ENCODE measurements at regions not wholly inside any gene's neighbourhood (a gene's known extent, or its start where the extent isn't known, plus 50 kb on each side); places are given as distances from the start of the nearest gene placed in this dataset.
"Not testable (repeated sequence)": the region's sequence is repeated elsewhere in the genome, so short reads cannot be mapped to it uniquely, and the experiment has no call there.

DNA sequence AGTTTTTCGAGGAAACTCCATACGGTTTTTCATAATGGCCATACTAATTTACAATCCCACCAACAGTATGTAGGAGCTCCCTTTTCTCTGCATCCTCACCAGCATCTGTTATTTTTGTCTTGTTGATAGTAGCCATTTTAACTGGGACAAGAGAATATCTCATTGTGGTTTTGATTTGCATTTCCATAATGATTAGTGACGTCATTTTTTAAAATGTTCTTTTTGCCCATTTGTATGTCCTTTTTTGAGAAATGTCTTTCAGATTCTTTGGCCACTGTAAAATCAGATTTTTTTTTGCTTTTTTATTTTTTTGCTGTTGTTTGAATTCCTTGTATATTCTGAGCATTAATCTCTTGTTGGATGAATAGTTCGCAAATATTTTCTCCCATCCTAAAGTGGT, 243.9 kb downstream of the TRIML1 start:
- DNase-seq = no peak

DNA sequence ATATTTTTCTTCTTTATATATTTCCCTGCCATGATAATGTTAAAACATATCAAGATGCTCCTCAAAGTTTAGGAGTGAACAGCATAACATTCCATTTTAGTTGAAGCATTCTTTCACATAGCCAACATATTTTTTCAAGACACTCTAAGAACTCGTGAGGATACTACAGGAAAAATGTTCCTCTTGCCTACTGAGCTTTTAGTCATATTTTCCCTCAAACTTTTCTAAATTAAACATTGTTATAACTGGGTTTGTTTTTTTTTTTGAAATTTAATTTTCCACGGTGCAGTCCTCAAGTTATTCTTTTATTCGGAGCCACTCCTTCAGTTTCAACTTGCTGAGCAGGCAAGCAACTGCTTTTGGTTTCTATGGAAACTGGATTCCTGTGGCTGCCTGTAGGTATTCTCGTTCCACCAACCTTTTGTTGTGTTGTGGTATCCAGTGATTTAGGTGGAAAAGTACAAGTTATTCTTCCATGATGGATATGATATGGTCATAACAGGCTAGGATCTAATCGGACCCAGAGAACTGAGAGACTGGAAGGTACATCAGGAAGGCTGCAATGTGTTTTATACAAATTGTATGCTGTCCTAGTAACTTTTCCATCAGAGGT, 248.0 kb downstream of the TRIML1 start:
- no peak for DNase-seq

DNA sequence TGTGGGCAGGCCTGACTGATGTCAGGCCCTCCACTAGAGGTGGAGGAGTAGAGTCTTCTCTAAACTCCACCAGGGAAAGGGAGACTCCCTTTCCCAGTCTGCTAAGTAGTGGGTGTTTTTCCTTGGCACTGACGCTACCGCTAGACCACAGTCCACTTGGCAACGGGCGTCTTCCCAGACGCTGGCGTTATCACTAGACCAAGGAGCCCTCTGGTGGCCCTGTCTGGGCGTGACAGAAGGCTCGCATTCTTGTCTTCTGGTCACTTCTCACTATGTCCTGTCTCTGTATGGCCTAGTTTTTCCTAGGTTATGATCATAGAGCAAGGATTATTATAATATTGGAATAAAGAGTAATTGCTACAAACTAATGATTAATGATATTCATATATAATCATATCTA, 252.1 kb downstream of the TRIML1 start:
- not testable (repeated sequence) for DNase-seq

DNA sequence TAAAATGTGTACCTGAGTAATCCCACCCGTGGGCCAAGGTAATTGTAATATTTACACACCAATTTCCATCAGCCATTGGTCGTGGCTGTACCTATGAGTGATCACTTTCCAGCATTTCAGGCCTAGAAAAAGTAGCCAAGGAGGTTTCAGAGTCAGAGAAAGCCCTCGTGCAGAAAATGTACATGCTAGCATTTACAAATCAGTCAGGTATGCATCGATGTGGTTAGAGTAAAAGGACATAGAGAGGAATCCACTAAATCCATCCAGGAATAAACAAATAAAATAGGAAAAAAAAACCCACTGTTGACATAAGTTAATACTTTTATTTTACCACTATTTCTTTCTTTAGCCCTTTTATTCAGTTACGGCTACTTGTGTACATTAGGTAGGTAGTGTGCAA, 256.8 kb downstream of the TRIML1 start:
- no peak for DNase-seq

DNA sequence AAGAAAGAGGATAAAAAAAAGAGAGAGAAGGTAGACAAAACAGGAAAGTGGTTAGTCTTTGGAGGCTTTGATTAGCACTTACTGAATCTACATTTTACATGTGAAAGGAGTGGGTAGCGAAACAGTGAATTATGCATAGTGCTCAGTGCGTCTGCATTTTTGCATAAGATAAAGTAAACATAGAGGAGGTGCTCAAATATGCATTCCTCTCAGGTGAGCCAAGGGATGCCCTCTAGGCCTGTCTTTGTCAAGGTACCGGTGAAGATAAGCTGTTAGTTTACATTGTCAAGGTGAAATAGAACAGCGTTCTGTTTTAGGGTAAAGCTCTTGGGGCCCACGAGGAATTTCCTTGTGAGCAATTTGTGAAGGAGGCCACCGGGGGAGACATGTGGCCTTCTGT, 260.6 kb downstream of the TRIML1 start:
- DNase-seq = no peak

DNA sequence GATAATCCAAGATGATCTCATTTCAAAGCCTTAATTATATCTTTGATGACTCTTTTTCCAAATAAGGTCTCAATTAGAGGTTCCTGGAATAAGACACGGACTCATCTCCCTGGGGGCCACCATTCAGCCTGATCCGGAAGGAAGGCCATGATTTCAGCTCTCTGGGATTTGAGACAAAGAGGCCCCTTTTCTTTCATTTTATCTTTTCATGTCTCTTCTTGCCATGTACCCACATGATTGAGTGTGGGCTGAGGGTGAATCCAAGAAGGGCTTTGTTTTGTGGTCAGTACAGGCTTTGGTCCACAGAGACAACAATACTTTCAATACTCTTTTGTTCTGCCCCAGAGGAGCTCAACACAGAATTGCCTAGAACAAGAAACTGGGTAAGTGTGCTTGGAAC, 261.2 kb downstream of the TRIML1 start:
- DNase-seq = no peak

DNA sequence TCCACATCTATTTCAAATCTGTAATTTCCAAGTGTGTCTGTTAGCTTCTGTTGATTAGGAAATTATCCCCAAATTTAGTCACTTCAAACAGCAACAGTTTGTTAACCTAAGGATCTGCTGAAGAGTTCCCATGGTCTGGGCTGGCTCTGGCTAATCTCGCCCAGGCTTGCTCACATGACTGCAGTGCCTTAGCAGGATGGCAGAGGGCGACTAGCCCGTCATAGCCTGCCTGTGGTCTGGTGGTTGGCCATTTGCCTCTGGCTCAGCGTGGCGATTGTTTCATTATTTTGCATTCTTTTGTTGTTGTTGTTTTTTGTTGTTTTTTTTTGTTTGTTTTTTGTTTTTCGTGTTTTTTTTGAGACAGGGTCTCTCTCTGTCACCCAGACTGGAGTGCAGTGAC, 264.0 kb downstream of the TRIML1 start:
- DNase-seq = no peak

DNA sequence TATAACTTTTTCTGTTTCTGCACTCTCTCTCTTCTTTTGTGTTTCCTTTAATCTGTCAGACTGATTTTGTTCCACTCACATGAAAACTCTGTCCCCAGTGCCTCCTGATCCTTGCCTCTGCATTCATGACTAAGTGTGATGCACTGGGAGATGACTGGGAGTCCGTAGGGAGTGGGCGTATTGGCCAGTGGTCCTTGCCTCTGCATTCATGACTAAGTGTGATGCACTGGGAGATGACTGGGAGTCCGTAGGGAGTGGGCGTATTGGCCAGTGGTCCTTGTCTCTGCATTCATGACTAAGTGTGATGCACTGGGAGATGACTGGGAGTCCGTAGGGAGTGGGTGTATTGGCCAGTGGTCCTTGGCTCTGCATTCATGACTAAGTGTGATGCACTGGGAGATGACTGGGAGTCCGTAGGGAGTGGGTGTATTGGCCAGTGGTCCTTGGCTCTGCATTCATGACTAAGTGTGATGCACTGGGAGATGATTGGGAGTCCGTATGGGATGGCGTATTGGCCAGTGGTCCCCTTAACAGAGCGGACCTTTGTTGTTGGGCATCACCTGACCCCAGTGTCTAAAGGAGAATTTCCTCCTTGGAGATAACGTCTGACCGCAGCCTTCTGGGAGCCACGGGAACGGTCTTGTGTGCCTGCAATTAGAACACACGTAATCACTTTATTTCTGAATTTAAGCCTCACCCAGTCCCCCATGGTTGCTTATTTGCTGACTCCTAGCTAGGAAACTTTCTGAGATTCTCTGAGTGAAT, 266.0 kb downstream of the TRIML1 start:
- not testable (repeated sequence) for DNase-seq

DNA sequence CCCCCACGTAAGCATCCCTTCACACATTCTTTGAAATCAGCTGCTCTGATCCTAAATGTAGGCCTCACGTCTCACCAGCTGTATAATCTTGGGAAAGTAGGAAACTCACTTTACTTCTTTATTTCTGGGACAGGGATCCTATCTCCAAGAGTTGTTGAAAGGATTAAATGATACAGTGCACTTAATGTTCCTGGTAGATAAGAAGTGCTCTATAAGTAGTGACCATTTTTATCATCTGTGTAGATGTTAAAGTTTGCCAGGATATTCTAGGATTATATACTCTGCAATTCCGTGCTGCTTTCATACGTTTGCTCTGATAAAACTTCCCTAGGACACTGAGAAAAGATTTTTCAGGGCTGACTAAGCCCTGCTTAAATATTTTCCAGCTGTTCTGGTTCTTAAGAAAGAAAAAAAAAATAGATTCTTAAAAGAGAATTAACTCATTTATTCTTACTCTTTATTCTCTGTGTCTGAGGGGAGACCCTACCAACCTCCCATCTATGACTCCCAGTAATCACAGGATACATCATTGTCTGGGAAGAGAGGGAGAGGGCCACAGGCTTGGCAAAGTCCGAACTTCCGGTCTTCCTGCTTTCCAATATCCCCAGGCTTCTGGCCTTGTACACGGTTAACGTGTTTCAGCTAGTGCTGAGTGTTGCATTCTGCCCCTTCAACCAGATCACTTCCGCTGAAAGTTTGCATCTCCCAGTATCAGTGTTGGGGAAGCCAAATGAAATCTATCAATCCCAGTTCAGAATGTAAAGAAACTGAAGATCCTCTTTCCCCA, 269.2 kb downstream of the TRIML1 start:
- no peak for DNase-seq

DNA sequence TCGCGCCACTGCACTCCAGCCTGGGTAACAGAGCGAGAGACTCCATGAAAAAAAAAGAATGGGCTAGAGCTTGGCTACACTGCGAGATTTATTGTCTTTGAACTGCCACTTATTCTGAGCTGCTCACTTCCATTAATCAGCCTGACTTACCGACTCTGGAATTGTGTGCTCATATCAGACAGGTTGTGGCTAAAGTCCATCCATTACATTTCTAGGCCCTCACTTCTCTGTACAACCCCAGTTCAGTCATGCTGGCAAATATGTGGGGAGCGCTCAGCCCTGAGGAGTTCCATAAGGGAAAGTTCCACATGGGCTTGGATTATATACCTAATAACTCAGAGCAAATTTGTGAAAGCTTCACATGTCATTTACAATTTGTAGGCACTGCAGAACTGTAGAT, 270.6 kb downstream of the TRIML1 start:
- DNase-seq = no peak

DNA sequence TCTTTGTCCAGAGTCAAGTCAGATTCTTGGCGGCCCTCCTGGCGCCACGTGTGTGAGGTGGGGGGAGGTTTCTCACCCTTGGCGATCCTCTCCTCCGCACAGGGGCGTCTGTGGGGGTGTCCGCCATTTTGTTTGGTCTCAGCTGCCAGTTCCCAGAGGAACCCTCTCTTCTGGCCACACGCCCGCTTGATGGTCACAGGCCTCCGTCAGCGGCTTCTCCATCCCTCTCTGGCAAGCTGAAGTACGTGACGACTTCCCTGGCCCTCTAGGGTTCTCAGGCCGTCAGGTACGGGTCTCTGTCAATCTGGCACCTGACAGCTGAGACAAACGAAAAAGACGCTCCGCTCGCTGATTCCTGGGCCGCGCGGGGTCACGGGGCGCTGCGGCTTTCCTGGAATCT, 272.6 kb downstream of the TRIML1 start:
- DNase-seq = no peak

DNA sequence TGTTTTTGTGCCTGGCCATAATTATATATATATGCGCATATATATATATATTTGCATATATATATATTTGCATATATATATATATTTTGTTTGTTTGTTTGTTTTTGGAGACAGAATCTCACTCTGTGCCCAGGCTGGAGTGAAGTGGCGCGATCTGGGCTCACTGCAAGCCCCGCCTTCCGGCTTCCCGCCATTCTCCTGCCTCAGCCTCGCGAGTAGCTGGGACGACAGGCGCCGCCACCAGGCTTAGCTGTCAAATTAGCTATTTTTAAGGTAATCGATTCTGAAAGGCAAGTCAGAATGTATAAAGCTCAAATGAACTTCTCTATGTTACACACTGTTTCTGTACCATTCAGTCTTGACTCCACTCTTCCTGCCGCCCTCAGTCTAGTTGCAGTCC, 273.3 kb downstream of the TRIML1 start:
- DNase-seq = no peak

DNA sequence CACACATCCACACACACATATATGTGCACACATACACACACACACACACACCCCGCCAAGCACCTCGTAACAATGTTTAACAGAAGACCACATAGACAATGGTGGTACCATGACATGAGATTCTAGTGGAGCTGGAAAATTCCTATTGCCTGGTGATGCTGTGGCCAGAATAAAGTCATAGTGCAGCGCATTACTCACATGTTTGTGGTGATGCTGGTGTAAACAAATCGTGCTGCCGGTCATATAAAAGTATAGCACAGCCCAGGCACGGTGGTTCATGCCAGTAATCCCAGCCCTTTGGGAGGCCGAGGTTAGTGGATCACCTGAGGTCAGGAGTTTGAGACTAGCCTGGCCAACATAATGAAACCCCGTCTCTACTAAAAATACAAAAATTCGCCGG, 275.2 kb downstream of the TRIML1 start:
- no peak for DNase-seq

DNA sequence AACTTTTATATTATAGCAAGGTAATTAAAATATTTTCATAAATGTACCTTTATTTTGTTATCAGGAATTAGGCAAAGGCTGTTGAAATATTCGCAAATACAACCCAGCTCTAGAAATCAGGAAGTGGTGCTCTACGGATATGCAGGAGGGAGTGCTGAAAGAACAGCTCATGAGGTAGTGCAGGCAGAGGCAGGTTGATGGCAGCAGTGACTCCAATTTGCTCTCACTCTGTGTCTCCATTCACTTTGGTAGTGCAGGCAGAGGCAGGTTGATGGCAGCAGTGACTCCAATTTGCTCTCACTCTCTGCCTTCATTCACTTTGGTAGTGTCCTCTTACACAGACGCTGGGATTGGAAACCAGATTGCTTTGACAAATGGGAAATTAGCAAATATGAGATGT, 277.9 kb downstream of the TRIML1 start:
- DNase-seq = no peak

DNA sequence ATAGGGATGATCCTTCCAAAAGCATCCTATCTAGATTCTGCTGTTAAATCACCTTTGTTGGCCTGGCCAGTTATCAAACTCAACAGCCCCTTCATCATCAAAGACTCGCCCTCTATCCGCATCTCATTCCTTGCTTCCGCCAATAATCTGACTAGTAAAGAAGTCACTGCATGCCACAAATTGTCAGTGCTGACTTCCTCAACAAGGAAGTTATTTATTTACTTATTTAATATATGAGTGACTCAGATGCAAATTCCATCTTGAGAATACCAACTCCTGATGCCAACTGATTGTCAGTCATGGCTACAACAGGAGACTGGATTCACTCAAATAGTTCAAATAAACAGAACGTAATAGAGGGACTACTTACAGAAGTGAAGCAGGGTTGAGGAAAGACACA, 283.8 kb downstream of the TRIML1 start:
- DNase-seq = no peak

DNA sequence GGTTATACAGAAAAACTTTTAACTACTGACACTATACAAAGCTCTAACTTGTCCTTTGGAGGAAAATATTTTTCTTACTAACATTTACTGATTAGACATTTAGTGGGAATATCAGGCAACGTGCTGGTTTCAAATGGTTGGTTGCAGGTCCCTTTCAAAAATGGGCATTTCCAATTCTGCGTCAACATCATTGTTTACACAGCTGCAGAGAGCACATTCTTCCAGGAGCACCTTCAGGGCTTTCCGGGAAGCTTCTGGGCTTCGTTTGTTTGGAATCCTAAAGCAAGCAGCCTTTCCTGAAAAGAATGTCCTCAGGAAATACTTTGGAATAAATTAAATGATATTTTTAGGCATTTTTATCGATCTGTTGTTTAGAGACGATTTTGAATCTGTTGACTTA, 289.7 kb downstream of the TRIML1 start:
- DNase-seq = no peak

DNA sequence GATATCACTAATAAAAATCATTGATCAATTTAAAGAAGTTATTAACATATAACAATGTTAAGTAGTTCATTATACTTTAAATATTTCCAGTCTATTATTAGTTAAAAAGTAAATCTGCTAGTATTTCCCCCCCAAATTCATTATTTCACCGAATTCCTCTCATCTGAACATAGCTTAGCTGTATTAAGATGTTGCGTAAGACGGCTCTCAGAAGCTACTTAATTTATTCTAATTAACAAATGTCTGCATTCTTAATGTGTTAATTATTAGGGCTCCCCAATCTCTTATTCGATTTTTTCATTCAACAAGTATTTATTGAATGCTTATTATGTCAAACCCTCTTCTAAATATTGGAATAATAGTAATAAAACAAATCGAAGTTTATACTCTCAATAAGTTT, 290.7 kb downstream of the TRIML1 start:
- DNase-seq = no peak

DNA sequence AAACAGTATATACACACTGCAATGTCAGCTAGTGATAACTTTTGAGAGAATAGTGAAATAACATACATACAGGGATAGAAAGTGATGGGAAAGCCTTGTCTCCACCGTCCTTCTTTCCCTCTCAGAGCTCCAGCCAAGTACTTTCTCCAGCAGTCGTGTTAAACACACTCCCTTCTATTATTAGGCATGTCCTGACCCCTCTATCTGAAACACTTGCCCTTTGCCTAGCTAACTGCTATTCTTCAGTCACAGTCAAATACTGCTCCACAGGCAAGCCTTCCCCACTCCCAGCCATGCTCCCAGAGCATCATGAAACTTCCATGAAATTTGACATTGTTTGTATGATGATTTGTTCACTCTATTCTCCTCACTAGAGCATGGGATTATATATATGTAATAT, 291.1 kb downstream of the TRIML1 start:
- no peak for DNase-seq

DNA sequence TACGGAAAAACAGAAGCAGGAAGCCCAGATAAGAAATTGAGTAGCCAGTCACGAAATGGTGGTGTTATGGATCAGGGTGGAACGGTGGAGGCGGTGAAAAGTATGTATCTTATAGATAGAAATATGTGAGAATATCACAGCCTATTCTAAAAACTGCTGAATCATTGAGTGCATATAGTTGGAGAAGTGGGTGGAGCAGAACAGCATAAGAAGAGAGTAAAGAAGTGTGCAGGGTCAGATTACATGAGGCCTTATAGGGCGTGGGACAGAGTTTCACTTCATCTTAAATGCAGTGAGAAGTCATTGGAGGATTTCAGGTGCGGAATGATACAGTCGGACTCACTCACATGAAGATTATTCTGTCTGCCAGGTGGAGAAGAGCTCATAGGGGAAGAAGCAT, 293.1 kb downstream of the TRIML1 start:
- no peak for DNase-seq

DNA sequence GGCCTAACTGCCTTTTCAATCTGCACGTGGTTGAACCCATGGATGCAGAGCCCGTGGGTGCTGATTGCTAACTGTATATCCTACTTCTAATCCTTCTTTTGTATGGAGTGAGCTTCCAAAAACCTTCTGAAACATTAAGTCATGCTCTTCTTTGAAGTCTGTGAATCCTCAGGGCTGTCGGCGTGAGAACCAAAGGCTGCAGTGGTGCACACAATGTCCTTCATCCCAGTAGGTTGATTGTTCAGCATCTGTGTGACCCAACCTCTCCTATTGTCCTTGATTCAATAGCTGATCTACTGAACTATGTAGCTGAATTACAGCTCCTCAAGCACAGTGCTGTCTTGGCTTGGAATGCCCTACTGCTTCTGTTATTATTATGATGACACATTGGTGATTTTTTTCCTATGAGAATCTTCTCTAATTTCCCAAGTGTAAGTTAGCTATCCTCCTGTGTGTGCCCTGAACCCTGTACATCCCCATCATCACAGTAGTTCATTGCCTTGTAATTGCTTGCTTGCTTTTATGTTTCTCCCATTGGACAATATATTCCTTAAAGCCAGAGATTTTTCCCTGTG, 294.6 kb downstream of the TRIML1 start:
- DNase-seq = no peak

DNA sequence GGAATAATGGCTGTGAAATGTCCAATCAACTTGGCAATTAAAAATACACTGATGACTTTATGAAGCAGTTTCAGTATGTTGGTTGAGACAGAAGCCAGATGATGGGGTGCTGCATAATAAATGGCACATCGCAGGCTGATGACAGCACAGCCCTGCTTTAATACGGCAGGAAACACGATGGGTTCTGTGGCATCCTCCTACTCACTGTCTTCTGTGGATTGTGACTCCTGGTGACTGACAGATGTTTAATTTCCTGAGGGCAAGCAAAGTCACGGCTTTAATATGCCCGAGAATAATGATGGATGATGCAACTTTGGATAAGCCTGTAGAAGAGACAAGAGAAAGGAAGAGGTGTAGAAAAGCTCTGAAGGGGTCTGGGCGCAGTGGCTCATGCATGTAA, 295.4 kb downstream of the TRIML1 start:
- no peak for DNase-seq

DNA sequence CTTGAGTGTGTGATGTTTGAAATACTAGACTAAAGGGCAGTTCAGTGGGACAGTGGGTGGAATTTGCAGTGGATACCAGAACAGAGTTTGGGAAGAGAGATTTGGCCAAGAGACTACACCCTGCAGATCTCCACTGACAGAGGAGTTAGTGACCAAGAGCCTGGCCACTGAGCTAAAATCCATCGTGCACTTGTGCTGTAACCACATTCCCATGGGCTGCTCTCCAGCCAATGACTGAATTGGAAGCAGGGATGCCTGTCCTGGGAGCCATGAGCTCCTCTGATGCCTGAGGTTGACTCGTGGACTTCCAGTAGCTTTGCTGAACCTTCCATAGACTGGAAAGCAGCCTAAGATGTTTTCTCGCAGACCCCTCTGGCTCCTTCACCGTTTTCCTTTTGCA, 296.1 kb downstream of the TRIML1 start:
- DNase-seq = no peak

DNA sequence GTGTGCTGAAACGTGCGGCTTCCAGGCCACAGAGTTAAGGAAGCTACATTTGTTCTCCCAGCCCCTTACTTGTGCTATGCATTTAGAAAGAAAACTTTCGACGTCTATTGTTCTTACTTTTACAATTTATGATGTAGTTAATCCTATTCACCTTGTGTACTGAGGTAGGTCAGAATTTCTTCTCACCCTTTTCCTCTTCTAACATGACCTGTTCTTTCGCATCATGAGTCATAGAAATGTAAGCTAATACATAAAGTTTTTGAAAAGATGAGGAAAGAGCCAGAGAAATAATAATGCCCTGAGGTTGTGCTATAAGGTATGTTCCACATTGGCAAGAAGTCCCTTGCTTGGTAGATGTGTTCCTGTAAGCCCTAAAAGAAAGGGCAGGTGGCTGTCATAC, 298.3 kb downstream of the TRIML1 start:
- no peak for DNase-seq

DNA sequence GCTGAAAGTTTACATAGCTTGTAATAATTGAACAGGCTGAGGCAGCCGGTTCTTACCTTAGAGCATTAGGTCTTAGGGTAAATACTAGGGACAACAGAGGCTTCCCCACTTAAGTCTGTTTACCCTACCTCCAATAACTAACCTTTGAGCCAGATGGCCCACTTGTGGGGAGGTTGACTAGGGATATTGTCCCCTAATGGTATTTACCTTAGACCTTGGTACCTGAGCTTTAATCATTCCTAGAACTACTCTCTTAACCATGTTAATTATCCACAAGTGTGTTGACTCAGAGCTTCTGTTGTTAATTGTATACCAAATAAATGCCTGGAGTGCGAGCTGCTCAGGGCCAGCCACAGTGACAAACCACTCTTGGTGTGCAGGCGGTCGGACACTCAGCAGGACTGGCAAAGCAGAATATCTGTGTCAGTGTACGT, 299.2 kb downstream of the TRIML1 start:
- not testable (repeated sequence) for DNase-seq
